ENCODE measurements at regions not wholly inside any gene's neighbourhood (a gene's known extent, or its start where the extent isn't known, plus 50 kb on each side); places are given as distances from the start of the nearest gene placed in this dataset.

DNA sequence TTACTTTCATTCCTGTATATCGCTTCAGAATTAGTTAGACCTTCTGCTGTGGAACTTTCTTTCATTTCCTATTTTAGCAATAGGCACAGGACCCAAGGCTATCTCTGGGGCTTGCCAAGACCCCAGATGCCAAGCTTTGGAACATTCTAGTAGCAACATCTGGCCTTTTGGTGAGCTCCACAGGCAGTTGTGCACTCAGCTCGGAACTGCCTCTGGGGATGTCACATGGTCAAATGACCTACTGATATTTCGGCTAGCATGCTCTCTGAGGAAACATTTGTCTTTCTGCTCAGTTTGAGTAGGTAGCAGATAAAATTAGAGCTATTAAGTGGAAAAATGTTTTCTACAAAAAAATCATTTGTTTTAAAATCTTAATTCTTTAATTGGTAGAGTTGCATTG lies 76.6 kb upstream of the ITGA4 start:
- WGBS (ENCODE audit: low lambda C conversion rate): 35% methylated on average over 3 of the region's 3 CpGs
- Histone ChIP-seq H3K9me3 (ENCODE audit: low read length) (no peaks in the 10 kb centered on the region), H3K4me1 (ENCODE audit: insufficient read depth, low read length) (no peaks in the 10 kb centered on the region), H2AFZ (ENCODE audit: low read length) (no peak overlapping the region), H3K9ac (ENCODE audit: insufficient read depth, low read depth, low read length) (no peak overlapping the region), H3K79me2 (ENCODE audit: insufficient read depth, low read length) (no peaks in the 10 kb centered on the region), H3K4me3 (replicated peaks in 1 of 3; ENCODE audit: insufficient read depth in 1 of 3, low read depth in 2 of 3, low read length in 3 of 3) (no peak overlapping the region), H3K27me3 (ENCODE audit: control insufficient read depth in 1 of 2, insufficient read depth in 2 of 2, low read length in 2 of 2) (no peaks in the 10 kb centered on the region), H4K20me1 (ENCODE audit: insufficient read depth, low read length) (no peaks in the 10 kb centered on the region), H3K27ac (ENCODE audit: extremely low read length, insufficient read depth, low read length) (no peak overlapping the region), H3K36me3 (replicated peaks in 1 of 2; ENCODE audit: control insufficient read depth in 1 of 2, insufficient read depth in 2 of 2, low read length in 2 of 2) (no peaks in the 10 kb centered on the region), H3K4me2 (ENCODE audit: low read depth, low read length) (no peak overlapping the region)
- TF ChIP-seq ZNF83 (CRISPR knock-in tag; IDR thresholded peaks at IDR 0.05; ENCODE audit: borderline replicate concordance): no peak
- CTCF ChIA-PET (ENCODE audit: low intra/inter-chr PET ratio, low total read pairs): no interaction called here
- intact Hi-C loops (cut with micrococcal nuclease; ENCODE audit: unreplicated experiment): no loop called here
- BruUV-seq (replicated peaks): no TSS peak
- ATAC-seq (no peak), DNase-seq (ENCODE audit: low spot score) (no peak), FAIRE-seq (no peak)
- POLR2A ChIA-PET: no interaction called here
- in situ Hi-C loops (cut with HindIII; ENCODE audit: extremely low pct_ligation_motif_present, low pct_unique_long_range_greater_than_20kb): no loop called here

DNA sequence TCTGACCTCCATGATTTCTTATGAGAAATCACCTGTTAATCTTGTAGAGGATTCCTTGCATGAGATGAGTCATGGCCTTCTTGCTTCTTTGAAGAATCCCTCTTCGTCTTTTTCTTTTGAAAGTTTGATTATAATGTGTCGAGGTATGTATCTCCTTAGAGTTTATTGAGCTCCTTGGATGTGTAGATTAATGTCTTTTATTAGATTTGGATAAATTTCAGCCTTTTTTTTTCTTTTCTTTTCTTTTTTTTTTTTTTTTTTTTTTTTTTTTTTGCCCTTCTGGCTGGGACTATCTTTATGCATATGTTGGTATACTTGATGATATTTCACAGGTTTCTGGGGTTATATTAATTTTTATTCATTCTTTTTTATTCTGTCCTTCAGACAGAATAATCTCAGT lies 72.3 kb upstream of the ITGA4 start:
- TF ChIP-seq RBM39 (IDR thresholded peaks at IDR 0.05; ENCODE audit: low read depth, low read length, poor library complexity, severe bottlenecking) (no peak), HHEX (CRISPR knock-in tag; IDR thresholded peaks at IDR 0.05) (no peak), ZNF556 (CRISPR knock-in tag; IDR thresholded peaks at IDR 0.05; ENCODE audit: borderline replicate concordance) (no peak), ZNF225 (CRISPR knock-in tag; IDR thresholded peaks at IDR 0.05) (no peak), KAT7 (CRISPR knock-in tag; IDR thresholded peaks at IDR 0.05; ENCODE audit: borderline replicate concordance) (no peak), PCBP2 (optimal IDR thresholded peaks at IDR 0.05; ENCODE audit: low read depth, low read length, poor library complexity, severe bottlenecking) (no peak), ISX (CRISPR knock-in tag; conservative IDR thresholded peaks at IDR 0.05) (no peak)
- TF ChIP-seq, protein P1, sequence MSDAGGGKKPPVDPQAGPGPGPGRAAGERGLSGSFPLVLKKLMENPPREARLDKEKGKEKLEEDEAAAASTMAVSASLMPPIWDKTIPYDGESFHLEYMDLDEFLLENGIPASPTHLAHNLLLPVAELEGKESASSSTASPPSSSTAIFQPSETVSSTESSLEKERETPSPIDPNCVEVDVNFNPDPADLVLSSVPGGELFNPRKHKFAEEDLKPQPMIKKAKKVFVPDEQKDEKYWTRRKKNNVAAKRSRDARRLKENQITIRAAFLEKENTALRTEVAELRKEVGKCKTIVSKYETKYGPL (CRISPR knock-in tag; IDR thresholded peaks at IDR 0.05): no peak
- intact Hi-C loops (cut with micrococcal nuclease; ENCODE audit: unreplicated experiment): no loop called here
- Histone ChIP-seq H3K9ac (ENCODE audit: insufficient read depth, low read depth, low read length) (no peak overlapping the region), H3K27ac (ENCODE audit: extremely low read length, insufficient read depth, low read length) (no peak overlapping the region), H3K36me3 (replicated peaks in 1 of 2; ENCODE audit: control insufficient read depth in 1 of 2, insufficient read depth in 2 of 2, low read length in 2 of 2) (no peaks in the 10 kb centered on the region), H3K4me2 (ENCODE audit: low read depth, low read length) (no peak overlapping the region), H3K4me1 (ENCODE audit: insufficient read depth, low read length) (no peaks in the 10 kb centered on the region), H3K79me2 (ENCODE audit: insufficient read depth, low read length) (no peaks in the 10 kb centered on the region), H3K27me3 (ENCODE audit: control insufficient read depth in 1 of 2, insufficient read depth in 2 of 2, low read length in 2 of 2) (no peaks in the 10 kb centered on the region), H4K20me1 (ENCODE audit: insufficient read depth, low read length) (no peaks in the 10 kb centered on the region), H3K4me3 (replicated peaks in 1 of 3; ENCODE audit: insufficient read depth in 1 of 3, low read depth in 2 of 3, low read length in 3 of 3) (no peak overlapping the region), H2AFZ (ENCODE audit: low read length) (no peak overlapping the region), H3K9me3 (ENCODE audit: low read length) (no peaks in the 10 kb centered on the region)
- FAIRE-seq: no peak
- ATAC-seq: no peak
- DNase-seq (ENCODE audit: low spot score): no peak
- in situ Hi-C loops (cut with HindIII; ENCODE audit: extremely low pct_ligation_motif_present, low pct_unique_long_range_greater_than_20kb): no loop called here
- ChIA-PET POLR2A (no interaction called here), CTCF (ENCODE audit: low intra/inter-chr PET ratio, low total read pairs) (no interaction called here)
- BruUV-seq (replicated peaks): no TSS peak
- 2% methylated on average over 2 of the region's 2 CpGs for WGBS (ENCODE audit: low lambda C conversion rate)

Data from HepG2 (cell line).